ENCODE measurements at regions not wholly inside any gene's neighbourhood (a gene's known extent, or its start where the extent isn't known, plus 50 kb on each side); places are given as distances from the start of the nearest gene placed in this dataset.
A peak's percentile ranks its signal among the peaks of the same experiment; 100 is the strongest.

DNA sequence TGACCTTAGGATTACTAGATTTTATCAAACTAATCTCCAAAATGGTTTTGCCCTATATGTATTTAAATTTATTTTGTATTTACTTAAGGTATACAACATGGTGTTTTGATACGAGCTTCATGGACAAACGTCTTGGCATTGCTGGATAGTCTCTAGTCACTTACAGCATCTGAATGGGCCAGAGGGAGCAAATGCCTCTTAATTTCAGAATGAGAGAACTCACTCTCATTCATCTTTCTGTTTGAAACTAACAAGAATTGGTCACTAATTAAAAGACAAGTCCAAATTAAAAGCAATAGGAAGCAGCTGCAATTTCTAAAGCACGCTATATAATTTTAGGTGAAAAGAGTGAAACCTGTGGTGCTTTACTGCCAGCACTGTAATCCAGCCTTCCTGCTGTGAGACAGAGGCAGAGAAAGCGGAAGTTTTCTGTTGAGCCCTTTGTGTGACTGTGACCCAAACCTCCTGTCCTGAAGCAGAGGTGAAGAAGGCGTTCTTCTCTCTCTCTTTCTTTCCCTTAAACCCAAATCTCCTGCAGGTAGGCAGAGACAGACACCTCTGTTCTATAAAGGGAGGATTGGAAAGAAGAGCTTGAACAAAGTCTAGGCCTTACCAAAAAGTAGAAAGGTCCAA, 184.6 kb upstream of the NAV3 start:
- no peak for TF ChIP-seq POLR2A (IDR thresholded peaks at IDR 0.05; ENCODE audit: extremely low read depth, insufficient read length)
- no peak for TF ChIP-seq MYC (IDR thresholded peaks at IDR 0.05; ENCODE audit: low read depth, low read length)
- TF ChIP-seq, protein P1, sequence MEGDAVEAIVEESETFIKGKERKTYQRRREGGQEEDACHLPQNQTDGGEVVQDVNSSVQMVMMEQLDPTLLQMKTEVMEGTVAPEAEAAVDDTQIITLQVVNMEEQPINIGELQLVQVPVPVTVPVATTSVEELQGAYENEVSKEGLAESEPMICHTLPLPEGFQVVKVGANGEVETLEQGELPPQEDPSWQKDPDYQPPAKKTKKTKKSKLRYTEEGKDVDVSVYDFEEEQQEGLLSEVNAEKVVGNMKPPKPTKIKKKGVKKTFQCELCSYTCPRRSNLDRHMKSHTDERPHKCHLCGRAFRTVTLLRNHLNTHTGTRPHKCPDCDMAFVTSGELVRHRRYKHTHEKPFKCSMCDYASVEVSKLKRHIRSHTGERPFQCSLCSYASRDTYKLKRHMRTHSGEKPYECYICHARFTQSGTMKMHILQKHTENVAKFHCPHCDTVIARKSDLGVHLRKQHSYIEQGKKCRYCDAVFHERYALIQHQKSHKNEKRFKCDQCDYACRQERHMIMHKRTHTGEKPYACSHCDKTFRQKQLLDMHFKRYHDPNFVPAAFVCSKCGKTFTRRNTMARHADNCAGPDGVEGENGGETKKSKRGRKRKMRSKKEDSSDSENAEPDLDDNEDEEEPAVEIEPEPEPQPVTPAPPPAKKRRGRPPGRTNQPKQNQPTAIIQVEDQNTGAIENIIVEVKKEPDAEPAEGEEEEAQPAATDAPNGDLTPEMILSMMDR (IDR thresholded peaks at IDR 0.05; ENCODE audit: low read depth, low read length) = no peak
- TF ChIP-seq, protein P2, sequence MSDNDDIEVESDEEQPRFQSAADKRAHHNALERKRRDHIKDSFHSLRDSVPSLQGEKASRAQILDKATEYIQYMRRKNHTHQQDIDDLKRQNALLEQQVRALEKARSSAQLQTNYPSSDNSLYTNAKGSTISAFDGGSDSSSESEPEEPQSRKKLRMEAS (IDR thresholded peaks at IDR 0.05; ENCODE audit: low read depth, low read length) = no peak
- DNase-seq (ENCODE audit: low read depth) = peak; percentile 28

DNA sequence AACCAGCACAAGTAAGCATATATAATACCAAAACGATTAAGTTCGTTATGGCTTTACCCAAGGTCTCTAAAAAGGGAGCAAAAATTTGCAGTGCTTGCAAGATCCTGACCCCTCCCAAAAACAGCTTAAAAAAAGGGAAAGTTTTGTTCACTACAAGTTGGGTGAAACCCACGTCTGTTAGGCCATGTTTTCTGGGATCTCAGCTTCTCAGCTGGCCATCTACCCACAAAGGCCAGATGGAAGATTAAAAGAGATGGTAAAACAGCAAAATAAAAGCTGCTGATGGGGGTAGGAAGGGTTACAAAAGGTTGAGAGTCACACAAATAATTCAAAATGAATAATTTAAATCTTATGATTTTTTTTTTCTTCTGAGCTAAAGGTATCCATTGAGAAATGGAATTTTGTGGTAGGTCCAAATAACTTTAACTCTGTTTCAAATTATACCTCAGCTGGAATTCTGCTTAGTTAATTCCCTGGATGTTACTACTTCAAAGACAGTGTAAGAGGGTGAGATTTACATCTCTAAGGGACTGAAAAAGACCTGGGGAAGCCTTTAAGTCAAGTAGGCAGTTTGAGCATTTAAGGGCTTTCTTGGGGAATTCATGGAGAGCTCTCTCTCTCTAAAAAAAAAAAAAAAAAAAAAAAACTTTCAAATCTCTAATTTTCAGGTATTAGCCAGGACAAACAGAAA, 185.6 kb upstream of the NAV3 start:
- no peak for DNase-seq (ENCODE audit: low read depth)
- TF ChIP-seq, protein P1 (IDR thresholded peaks at IDR 0.05; ENCODE audit: low read depth, low read length) = no peak
- no peak for TF ChIP-seq MYC (IDR thresholded peaks at IDR 0.05; ENCODE audit: low read depth, low read length)
- TF ChIP-seq, protein P2 (IDR thresholded peaks at IDR 0.05; ENCODE audit: low read depth, low read length) = no peak
- no peak for TF ChIP-seq POLR2A (IDR thresholded peaks at IDR 0.05; ENCODE audit: extremely low read depth, insufficient read length)
- H3K4me3 ChIP-seq (ENCODE audit: low read depth, low read length) = no peak overlapping the region

More for the DNA sequence above, 184.6 kb upstream of the NAV3 start:
- no peak overlapping the region for H3K4me3 ChIP-seq (ENCODE audit: low read depth, low read length)

DNA sequence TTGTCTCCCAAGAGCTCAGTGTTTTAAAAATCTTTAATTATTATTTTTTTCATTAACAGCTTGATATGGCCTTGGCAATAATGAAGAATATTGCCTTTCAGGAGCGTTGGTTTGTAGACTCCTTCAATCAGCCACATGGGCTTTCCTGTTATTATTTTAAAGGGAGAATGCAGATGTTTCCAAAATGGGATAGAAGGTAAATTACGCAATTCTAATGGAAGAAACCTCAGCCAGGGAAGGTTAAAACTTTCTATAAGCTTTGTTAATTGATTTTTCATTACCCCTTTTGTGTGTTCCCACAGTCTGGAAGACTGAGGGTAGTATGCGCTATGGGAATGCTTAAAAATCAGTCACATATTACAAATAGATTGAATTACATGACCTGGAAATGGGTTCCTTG, 188.4 kb upstream of the NAV3 start:
- DNase-seq (ENCODE audit: low read depth) = no peak
- H3K4me3 ChIP-seq (ENCODE audit: low read depth, low read length) = no peak overlapping the region
- TF ChIP-seq, protein P2 (IDR thresholded peaks at IDR 0.05; ENCODE audit: low read depth, low read length) = no peak
- TF ChIP-seq, protein P1 (IDR thresholded peaks at IDR 0.05; ENCODE audit: low read depth, low read length) = no peak
- TF ChIP-seq MYC (IDR thresholded peaks at IDR 0.05; ENCODE audit: low read depth, low read length) (no peak), POLR2A (IDR thresholded peaks at IDR 0.05; ENCODE audit: extremely low read depth, insufficient read length) (no peak)

DNA sequence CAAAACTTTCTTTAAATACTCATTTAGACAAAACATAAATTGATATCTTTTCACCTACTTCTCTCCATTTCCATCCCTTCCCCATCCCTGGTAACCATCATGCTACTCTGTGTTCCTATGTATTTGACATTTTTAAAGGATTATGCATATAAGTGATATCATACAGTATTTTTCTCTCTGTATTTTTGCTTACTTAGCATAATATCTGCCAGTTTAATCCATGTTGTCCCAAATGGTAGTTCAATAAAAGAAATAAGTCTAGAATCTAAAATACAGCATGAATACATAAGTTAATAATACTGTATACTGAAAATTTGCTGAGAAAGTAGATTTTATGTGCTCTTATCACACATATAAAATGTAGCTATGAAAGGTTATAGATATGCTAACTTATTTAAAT, 190.3 kb upstream of the NAV3 start:
- no peak overlapping the region for H3K4me3 ChIP-seq (ENCODE audit: low read depth, low read length)
- no peak for DNase-seq (ENCODE audit: low read depth)
- TF ChIP-seq, protein P2 (IDR thresholded peaks at IDR 0.05; ENCODE audit: low read depth, low read length) = no peak
- TF ChIP-seq POLR2A (IDR thresholded peaks at IDR 0.05; ENCODE audit: extremely low read depth, insufficient read length) = no peak
- no peak for TF ChIP-seq MYC (IDR thresholded peaks at IDR 0.05; ENCODE audit: low read depth, low read length)
- TF ChIP-seq, protein P1 (IDR thresholded peaks at IDR 0.05; ENCODE audit: low read depth, low read length) = no peak

DNA sequence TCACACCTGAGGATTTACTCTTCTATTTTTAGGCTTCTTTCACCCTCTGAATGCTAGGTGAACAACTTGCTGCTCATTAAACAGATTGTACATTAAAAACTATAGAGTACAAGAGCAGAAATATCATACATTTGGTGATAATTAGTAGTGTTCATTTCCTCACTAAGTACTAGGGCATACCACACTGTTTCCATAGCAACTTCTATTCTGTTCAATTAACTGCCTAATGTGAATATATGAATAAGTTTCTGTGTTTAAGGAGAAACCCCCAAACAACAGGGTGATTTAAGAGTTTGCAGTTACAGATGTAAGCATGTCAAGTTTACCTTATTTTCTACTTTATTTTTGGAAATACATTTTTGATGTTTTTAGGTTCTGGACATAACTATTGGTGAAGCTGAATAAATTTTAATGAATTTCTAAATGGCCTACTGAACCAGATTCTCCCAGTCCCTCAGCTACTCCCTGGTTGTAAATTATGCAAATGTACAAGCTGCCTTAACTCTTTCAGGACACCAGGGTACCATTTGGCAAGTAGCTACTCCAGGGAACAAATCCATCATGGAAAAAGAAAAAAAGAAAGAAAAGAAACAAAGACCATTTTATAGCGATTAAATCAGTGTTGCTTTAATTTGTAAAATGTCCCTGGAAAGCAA, 199.8 kb upstream of the NAV3 start:
- no peak for DNase-seq (ENCODE audit: low read depth)
- TF ChIP-seq, protein P2 (IDR thresholded peaks at IDR 0.05; ENCODE audit: low read depth, low read length) = no peak
- TF ChIP-seq, protein P1 (IDR thresholded peaks at IDR 0.05; ENCODE audit: low read depth, low read length) = no peak
- no peak overlapping the region for H3K4me3 ChIP-seq (ENCODE audit: low read depth, low read length)
